Omental fat pad (tissue), 3 donors: ENCODE measurements at regions not wholly inside any gene's neighbourhood (a gene's known extent, or its start where the extent isn't known, plus 50 kb on each side); places are given as distances from the start of the nearest gene placed in this dataset.

Experiments used
- ATAC-seq: fragments of 150-250 bp; one replicate; pipeline ENCODE4 v1.9.1; 2016; ENCODE audit warnings: mild to moderate bottlenecking, moderate library complexity; ENCODE audit not compliant: low FRiP score
- DNase-seq: peaks from one replicate; pipeline ENCODE4 v3.0.0-alpha.2; 2019; ENCODE audit warnings: low spot score
- CTCF ChIP-seq, 3 donors: fragments of 450-650 bp; IDR thresholded peaks; one replicate each; pipeline ENCODE4 v1.5.1; 2016 to 2017; ENCODE audit warnings: antibody characterized with exemption in 3 of 3, mild to moderate bottlenecking in 3 of 3, moderate library complexity in 2 of 3

- TF ChIP-seq CTCF (IDR thresholded peaks at IDR 0.05), result no peak
- DNase-seq (no peak), ATAC-seq (no peak)
Measured at GRCh38 chr6:87791485-87791884, 89.5 kb upstream of the AKIRIN2 start.

GRCh38 chr6:87791029-87791428 is 89.0 kb upstream of the AKIRIN2 start:
- ATAC-seq (no peak), DNase-seq (no peak)
- no peak for TF ChIP-seq CTCF (IDR thresholded peaks at IDR 0.05)

GRCh38 chr6:87789900-87790290 is 87.9 kb upstream of the AKIRIN2 start:
- no peak for ATAC-seq
- no peak for DNase-seq
- no peak for TF ChIP-seq CTCF (IDR thresholded peaks at IDR 0.05)

- DNase-seq (no peak), ATAC-seq (peak; percentile 96)
- no peak for TF ChIP-seq CTCF (IDR thresholded peaks at IDR 0.05)
Measured at GRCh38 chr6:87789198-87789899, 87.3 kb upstream of the AKIRIN2 start.

- TF ChIP-seq CTCF (IDR thresholded peaks at IDR 0.05), result no peak
- DNase-seq, result no peak
- no peak for ATAC-seq
Measured at GRCh38 chr6:87788141-87788540, 86.1 kb upstream of the AKIRIN2 start.

- no peak for TF ChIP-seq CTCF (IDR thresholded peaks at IDR 0.05)
- DNase-seq (no peak), ATAC-seq (no peak)
Measured at GRCh38 chr6:87785229-87785862, 83.3 kb upstream of the AKIRIN2 start.

- ATAC-seq (no peak), DNase-seq (no peak)
- no peak for TF ChIP-seq CTCF (IDR thresholded peaks at IDR 0.05)
Measured at GRCh38 chr6:87784690-87785089, 82.7 kb upstream of the AKIRIN2 start.
